PC-3 (cell line): ENCODE measurements at regions not wholly inside any gene's neighbourhood (a gene's known extent, or its start where the extent isn't known, plus 50 kb on each side); places are given as distances from the start of the nearest gene placed in this dataset.

ENCODE experiments used
- EZH2 ChIP-seq: fragments of 300-600 bp; sonication (generic); IDR thresholded peaks from one replicate; pipeline ENCODE4 v1.6.1; 2017; ENCODE audit warnings: antibody characterized with exemption, mild to moderate bottlenecking, low read length; ENCODE audit not compliant: unreplicated experiment
- EZH2phosphoT487 ChIP-seq: fragments of 300-600 bp; sonication (generic); IDR thresholded peaks from 2 replicates; pipeline ENCODE4 v1.6.1; 2018; ENCODE audit warnings: mild to moderate bottlenecking, antibody characterized with exemption, low read length, borderline replicate concordance
- TF ChIP-seq, protein P1 (sequence below): fragments of 300-600 bp; sonication (generic); conservative IDR thresholded peaks from 2 replicates; pipeline ENCODE4 v1.5.1; 2017; ENCODE audit warnings: antibody characterized with exemption, low read depth, mild to moderate bottlenecking, low read length

DNA sequence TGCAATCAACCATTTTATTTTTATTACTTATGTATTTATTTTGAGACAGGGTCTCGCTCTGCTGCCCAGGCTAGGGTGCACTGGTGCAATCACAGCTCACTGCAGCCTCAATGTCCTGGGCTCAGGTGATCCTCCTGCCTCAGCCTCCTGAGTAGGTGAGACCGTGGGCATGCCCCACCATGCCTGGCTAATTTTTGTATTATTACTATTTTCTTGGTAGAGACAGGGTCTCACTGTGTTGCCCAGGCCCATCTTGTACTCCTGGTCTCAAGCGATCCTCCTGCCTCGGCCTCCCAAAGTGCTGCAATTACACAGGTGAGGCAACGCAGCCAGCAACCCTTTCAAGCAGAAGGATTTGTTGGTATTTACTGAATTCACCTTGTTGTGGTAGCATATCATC is 60.3 kb upstream of the PPP2R3B start:
- TF ChIP-seq EZH2phosphoT487 = no peak
- TF ChIP-seq, protein P1, sequence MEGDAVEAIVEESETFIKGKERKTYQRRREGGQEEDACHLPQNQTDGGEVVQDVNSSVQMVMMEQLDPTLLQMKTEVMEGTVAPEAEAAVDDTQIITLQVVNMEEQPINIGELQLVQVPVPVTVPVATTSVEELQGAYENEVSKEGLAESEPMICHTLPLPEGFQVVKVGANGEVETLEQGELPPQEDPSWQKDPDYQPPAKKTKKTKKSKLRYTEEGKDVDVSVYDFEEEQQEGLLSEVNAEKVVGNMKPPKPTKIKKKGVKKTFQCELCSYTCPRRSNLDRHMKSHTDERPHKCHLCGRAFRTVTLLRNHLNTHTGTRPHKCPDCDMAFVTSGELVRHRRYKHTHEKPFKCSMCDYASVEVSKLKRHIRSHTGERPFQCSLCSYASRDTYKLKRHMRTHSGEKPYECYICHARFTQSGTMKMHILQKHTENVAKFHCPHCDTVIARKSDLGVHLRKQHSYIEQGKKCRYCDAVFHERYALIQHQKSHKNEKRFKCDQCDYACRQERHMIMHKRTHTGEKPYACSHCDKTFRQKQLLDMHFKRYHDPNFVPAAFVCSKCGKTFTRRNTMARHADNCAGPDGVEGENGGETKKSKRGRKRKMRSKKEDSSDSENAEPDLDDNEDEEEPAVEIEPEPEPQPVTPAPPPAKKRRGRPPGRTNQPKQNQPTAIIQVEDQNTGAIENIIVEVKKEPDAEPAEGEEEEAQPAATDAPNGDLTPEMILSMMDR = no peak
- no peak for TF ChIP-seq EZH2
